WTC11 (cell line): ENCODE measurements at regions not wholly inside any gene's neighbourhood (a gene's known extent, or its start where the extent isn't known, plus 50 kb on each side); places are given as distances from the start of the nearest gene placed in this dataset.

ENCODE experiments used
- CBFB ChIP-seq: sonication (generic); formaldehyde crosslinking; IDR thresholded peaks from 2 replicates; pipeline ENCODE4 v1.8.1; 2022; ENCODE audit warnings: mild to moderate bottlenecking, low read depth, missing genetic modification reagents
- CTCF ChIP-seq: fragments of 200-600 bp; IDR thresholded peaks from 2 replicates; pipeline ENCODE4 v1.8.0; 2022; ENCODE audit warnings: antibody characterized with exemption
- E2F1 ChIP-seq: sonication (generic); formaldehyde crosslinking; IDR thresholded peaks from 2 replicates; pipeline ENCODE4 v1.8.0; 2022; ENCODE audit warnings: mild to moderate bottlenecking, missing genetic modification reagents
- ETV6 ChIP-seq: sonication (generic); formaldehyde crosslinking; IDR thresholded peaks from 2 replicates; pipeline ENCODE4 v1.8.1; 2022; ENCODE audit warnings: mild to moderate bottlenecking, missing genetic modification reagents
- FOXK1 ChIP-seq: sonication (generic); formaldehyde crosslinking; IDR thresholded peaks from 2 replicates; pipeline ENCODE4 v1.8.0; 2022; ENCODE audit warnings: mild to moderate bottlenecking, moderate library complexity, missing genetic modification reagents
- IRF2 ChIP-seq: sonication (generic); formaldehyde crosslinking; IDR thresholded peaks from 2 replicates; pipeline ENCODE4 v1.8.0; 2022; ENCODE audit warnings: low read depth, missing genetic modification reagents, borderline replicate concordance
- NFYB ChIP-seq: sonication (generic); formaldehyde crosslinking; conservative IDR thresholded peaks from 2 replicates; pipeline ENCODE4 v1.8.0; 2022; ENCODE audit warnings: low read depth, missing genetic modification reagents
- SMAD3 ChIP-seq: sonication (generic); formaldehyde crosslinking; IDR thresholded peaks from 2 replicates; pipeline ENCODE4 v1.8.0; 2022; ENCODE audit warnings: missing genetic modification reagents, mild to moderate bottlenecking, borderline replicate concordance
- TCF7 ChIP-seq: sonication (generic); formaldehyde crosslinking; IDR thresholded peaks from 2 replicates; pipeline ENCODE4 v1.8.0; 2022; ENCODE audit warnings: mild to moderate bottlenecking, low read depth, missing genetic modification reagents, moderate library complexity
- ZNF416 ChIP-seq: fragments of 250-450 bp; sonication (Bioruptor Pico); IDR thresholded peaks from 2 replicates; pipeline ENCODE4 v1.9.0; 2021; ENCODE audit warnings: mild to moderate bottlenecking, inconsistent platforms
- TF ChIP-seq, protein P1 (sequence below): fragments of 250-450 bp; sonication (Bioruptor Pico); IDR thresholded peaks from 2 replicates; pipeline ENCODE4 v1.8.0; 2021; ENCODE audit warnings: mild to moderate bottlenecking
- TF ChIP-seq, protein P2 (sequence below): sonication (generic); formaldehyde crosslinking; IDR thresholded peaks from 2 replicates; pipeline ENCODE4 v1.8.0; 2022; ENCODE audit warnings: mild to moderate bottlenecking, missing genetic modification reagents

DNA sequence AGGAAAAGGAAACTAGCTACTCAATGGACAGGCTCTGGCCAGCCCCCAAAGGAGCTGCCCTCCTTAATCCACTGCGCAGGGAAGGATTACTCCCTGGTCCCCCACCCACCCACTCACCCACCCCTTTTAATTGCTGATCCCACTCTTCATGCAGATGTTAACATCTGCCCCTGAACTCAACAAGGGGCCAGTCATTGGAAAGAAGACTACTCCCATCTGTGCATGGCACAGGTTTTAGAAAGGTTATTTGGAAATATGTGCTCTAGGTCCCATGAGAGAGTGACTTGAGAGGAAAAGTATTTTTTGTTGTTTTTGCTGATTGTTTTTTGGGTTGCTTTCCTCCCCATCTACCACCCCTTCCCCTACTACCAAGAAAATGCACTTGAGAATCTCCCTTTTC lies 94.4 kb upstream of the FGGY start:
- TF ChIP-seq TCF7 = no peak
- no peak for TF ChIP-seq SMAD3
- no peak for TF ChIP-seq CTCF
- no peak for TF ChIP-seq ETV6 (CRISPR knock-in tag)
- TF ChIP-seq IRF2 (CRISPR knock-in tag) = no peak
- TF ChIP-seq E2F1 (CRISPR knock-in tag) = no peak
- TF ChIP-seq, protein P1, sequence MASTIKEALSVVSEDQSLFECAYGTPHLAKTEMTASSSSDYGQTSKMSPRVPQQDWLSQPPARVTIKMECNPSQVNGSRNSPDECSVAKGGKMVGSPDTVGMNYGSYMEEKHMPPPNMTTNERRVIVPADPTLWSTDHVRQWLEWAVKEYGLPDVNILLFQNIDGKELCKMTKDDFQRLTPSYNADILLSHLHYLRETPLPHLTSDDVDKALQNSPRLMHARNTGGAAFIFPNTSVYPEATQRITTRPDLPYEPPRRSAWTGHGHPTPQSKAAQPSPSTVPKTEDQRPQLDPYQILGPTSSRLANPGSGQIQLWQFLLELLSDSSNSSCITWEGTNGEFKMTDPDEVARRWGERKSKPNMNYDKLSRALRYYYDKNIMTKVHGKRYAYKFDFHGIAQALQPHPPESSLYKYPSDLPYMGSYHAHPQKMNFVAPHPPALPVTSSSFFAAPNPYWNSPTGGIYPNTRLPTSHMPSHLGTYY (CRISPR knock-in tag) = no peak
- no peak for TF ChIP-seq FOXK1 (CRISPR knock-in tag)
- no peak for TF ChIP-seq ZNF416 (CRISPR knock-in tag)
- TF ChIP-seq, protein P2, sequence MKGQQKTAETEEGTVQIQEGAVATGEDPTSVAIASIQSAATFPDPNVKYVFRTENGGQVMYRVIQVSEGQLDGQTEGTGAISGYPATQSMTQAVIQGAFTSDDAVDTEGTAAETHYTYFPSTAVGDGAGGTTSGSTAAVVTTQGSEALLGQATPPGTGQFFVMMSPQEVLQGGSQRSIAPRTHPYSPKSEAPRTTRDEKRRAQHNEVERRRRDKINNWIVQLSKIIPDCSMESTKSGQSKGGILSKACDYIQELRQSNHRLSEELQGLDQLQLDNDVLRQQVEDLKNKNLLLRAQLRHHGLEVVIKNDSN (CRISPR knock-in tag) = no peak
- no peak for TF ChIP-seq NFYB (CRISPR knock-in tag)
- no peak for TF ChIP-seq CBFB (CRISPR knock-in tag)
